HEK293 (cell line): ENCODE measurements at regions not wholly inside any gene's neighbourhood (a gene's known extent, or its start where the extent isn't known, plus 50 kb on each side); places are given as distances from the start of the nearest gene placed in this dataset.

Experiments used
- CTCF ChIA-PET: fragments of 350-600 bp; formaldehyde crosslinking; extraction: SDS; loops from one replicate; lab custom pipeline; 2021; ENCODE audit warnings: antibody characterized with exemption; lab: Yijun Ruan, JAX
- POLR2A ChIA-PET: fragments of 300-600 bp; formaldehyde crosslinking; extraction: SDS; loops from one replicate; lab custom pipeline; 2020; ENCODE audit warnings: antibody characterized with exemption, inconsistent platforms; lab: Yijun Ruan, JAX
- H3K27ac ChIP-seq: fragments of 200-500 bp; sonication (Bioruptor generic); 2 replicates; pipeline ENCODE4 v1.5.1; 2014; ENCODE audit warnings: low read depth, low read length, control low read depth, inconsistent platforms; ENCODE audit errors: extremely low read depth
- H3K36me3 ChIP-seq, 2 experiments: fragments of 200-500 bp in 1 of 2; sonication (Bioruptor generic) in 1 of 2; 1 replicate in 1 of 2; 2 replicates in 1 of 2; pipeline ENCODE4 v1.5.1; 2014 to 2017; ENCODE audit warnings: inconsistent platforms in 2 of 2, low read length in 2 of 2; ENCODE audit not compliant: control insufficient read depth in 2 of 2, insufficient read depth in 1 of 2
- H3K4me1 ChIP-seq: fragments of 200-500 bp; sonication (Bioruptor generic); 2 replicates; pipeline ENCODE4 v1.5.1; 2014; ENCODE audit warnings: mild to moderate bottlenecking, low read length, inconsistent platforms; ENCODE audit not compliant: control insufficient read depth, insufficient read depth
- H3K4me3 ChIP-seq: 2 replicates; pipeline ENCODE4 v1.5.1; 2011; ENCODE audit warnings: low read depth, mild to moderate bottlenecking, control low read depth, low read length, moderate library complexity
- H3K9me3 ChIP-seq: fragments of 200-500 bp; sonication (Bioruptor generic); 2 replicates; pipeline ENCODE4 v1.5.1; 2014; ENCODE audit warnings: low read depth, low read length, inconsistent platforms; ENCODE audit not compliant: control insufficient read depth, insufficient read depth
- ATF2 ChIP-seq: fragments of 450-650 bp; formaldehyde crosslinking; IDR thresholded peaks from 2 replicates; pipeline ENCODE4 v1.5.1; 2016; ENCODE audit warnings: missing biosample characterization, missing genetic modification characterization, low read depth
- GFI1B ChIP-seq: fragments of 450-650 bp; formaldehyde crosslinking; IDR thresholded peaks from 2 replicates; pipeline ENCODE4 v1.5.1; 2016; ENCODE audit warnings: missing biosample characterization, missing genetic modification characterization
- GLIS1 ChIP-seq: fragments of 450-650 bp; formaldehyde crosslinking; IDR thresholded peaks from 2 replicates; pipeline ENCODE4 v1.5.1; 2016; ENCODE audit warnings: missing biosample characterization, missing genetic modification characterization
- INSM2 ChIP-seq: fragments of 450-650 bp; formaldehyde crosslinking; IDR thresholded peaks from 2 replicates; pipeline ENCODE4 v1.5.1; 2016; ENCODE audit warnings: missing biosample characterization, missing genetic modification characterization
- KLF10 ChIP-seq: fragments of 450-650 bp; IDR thresholded peaks from 2 replicates; pipeline ENCODE4 v1.5.1; 2018; ENCODE audit warnings: missing biosample characterization, mild to moderate bottlenecking, missing genetic modification characterization
- REPIN1 ChIP-seq: fragments of 450-650 bp; formaldehyde crosslinking; IDR thresholded peaks from 2 replicates; pipeline ENCODE4 v1.5.1; 2017; ENCODE audit warnings: missing biosample characterization, missing genetic modification characterization, low read depth
- SALL2 ChIP-seq: fragments of 450-650 bp; formaldehyde crosslinking; IDR thresholded peaks from 2 replicates; pipeline ENCODE4 v1.5.0; 2017; ENCODE audit warnings: missing biosample characterization, mild to moderate bottlenecking, missing genetic modification characterization, borderline replicate concordance
- ZBTB17 ChIP-seq: fragments of 450-650 bp; formaldehyde crosslinking; IDR thresholded peaks from 2 replicates; pipeline ENCODE4 v1.5.1; 2016; ENCODE audit warnings: missing biosample characterization, missing genetic modification characterization
- ZBTB48 ChIP-seq: fragments of 450-650 bp; formaldehyde crosslinking; IDR thresholded peaks from 2 replicates; pipeline ENCODE4 v1.5.1; 2016; ENCODE audit warnings: missing biosample characterization, missing genetic modification characterization
- ZBTB49 ChIP-seq: fragments of 450-650 bp; formaldehyde crosslinking; IDR thresholded peaks from 2 replicates; pipeline ENCODE4 v1.5.1; 2016; ENCODE audit warnings: missing biosample characterization, missing genetic modification characterization, low read depth
- ZFHX2 ChIP-seq: fragments of 450-650 bp; formaldehyde crosslinking; conservative IDR thresholded peaks from 2 replicates; pipeline ENCODE4 v1.5.1; 2016; ENCODE audit warnings: missing biosample characterization, missing genetic modification characterization
- ZFP69B ChIP-seq: fragments of 450-650 bp; formaldehyde crosslinking; IDR thresholded peaks from 2 replicates; pipeline ENCODE4 v1.5.1; 2016; ENCODE audit warnings: missing biosample characterization, missing genetic modification characterization
- ZNF16 ChIP-seq: fragments of 450-650 bp; formaldehyde crosslinking; IDR thresholded peaks from 2 replicates; pipeline ENCODE4 v1.5.1; 2016; ENCODE audit warnings: low read depth, missing biosample characterization, missing genetic modification characterization
- ZNF174 ChIP-seq: fragments of 450-650 bp; formaldehyde crosslinking; IDR thresholded peaks from 2 replicates; pipeline ENCODE4 v1.5.0; 2017; ENCODE audit warnings: missing biosample characterization, mild to moderate bottlenecking, missing genetic modification characterization
- ZNF19 ChIP-seq: fragments of 450-650 bp; formaldehyde crosslinking; IDR thresholded peaks from 2 replicates; pipeline ENCODE4; 2016; ENCODE audit warnings: missing biosample characterization, missing genetic modification characterization, low read depth
- ZNF202 ChIP-seq: fragments of 450-650 bp; formaldehyde crosslinking; IDR thresholded peaks from 2 replicates; pipeline ENCODE4 v1.5.1; 2016; ENCODE audit warnings: missing biosample characterization, missing genetic modification characterization, borderline replicate concordance
- ZNF211 ChIP-seq: fragments of 450-650 bp; formaldehyde crosslinking; IDR thresholded peaks from 2 replicates; pipeline ENCODE4 v1.5.1; 2016; ENCODE audit warnings: low read depth, missing biosample characterization, missing genetic modification characterization
- ZNF223 ChIP-seq: fragments of 450-650 bp; formaldehyde crosslinking; IDR thresholded peaks from 2 replicates; pipeline ENCODE4 v1.5.1; 2016; ENCODE audit warnings: missing biosample characterization, missing genetic modification characterization
- ZNF366 ChIP-seq: fragments of 450-650 bp; formaldehyde crosslinking; conservative IDR thresholded peaks from 2 replicates; pipeline ENCODE4 v1.5.1; 2016; ENCODE audit warnings: missing biosample characterization, missing genetic modification characterization
- ZNF670 ChIP-seq: fragments of 450-650 bp; formaldehyde crosslinking; IDR thresholded peaks from 2 replicates; pipeline ENCODE4 v1.5.1; 2016; ENCODE audit warnings: missing biosample characterization, missing genetic modification characterization, low read depth
- ZNF677 ChIP-seq: fragments of 450-650 bp; IDR thresholded peaks from 2 replicates; pipeline ENCODE4 v1.5.0; 2018; ENCODE audit warnings: missing biosample characterization, mild to moderate bottlenecking, missing genetic modification characterization, moderate library complexity
- ZNF692 ChIP-seq: fragments of 450-650 bp; formaldehyde crosslinking; IDR thresholded peaks from 2 replicates; pipeline ENCODE4 v1.5.1; 2016; ENCODE audit warnings: missing biosample characterization, missing genetic modification characterization

GRCh38 chr18:76102626-76103025 is 392.4 kb downstream of the ZNF516 start:
- CTCF ChIA-PET: interaction anchor here (0.7 kb wide), 1 partner anchor 49 kb away, joined by 3 read pairs; no protein-coding TSS in a partner anchor
- no peaks in the 10 kb centered on the region for H3K36me3 ChIP-seq
- no peak overlapping the region for H3K4me3 ChIP-seq
- no peak overlapping the region for H3K27ac ChIP-seq
- no peaks in the 10 kb centered on the region for H3K9me3 ChIP-seq
- TF ChIP-seq GLIS1 (no peak), GFI1B (tag by site-specific recombination) (no peak), ZNF366 (tag by site-specific recombination) (no peak), ZFP69B (tag by site-specific recombination) (no peak), ZNF223 (tag by site-specific recombination) (no peak), ZNF211 (no peak), ATF2 (tag by site-specific recombination) (no peak), ZNF19 (no peak), ZNF174 (tag by site-specific recombination) (no peak), ZNF692 (no peak), ZNF670 (tag by site-specific recombination) (no peak), KLF10 (tag by site-specific recombination) (no peak), ZFHX2 (tag by site-specific recombination) (no peak), ZBTB49 (tag by site-specific recombination) (no peak)
- TF ChIP-seq, all 188 proteins: peak for 0
- POLR2A ChIA-PET: no interaction called here
- no peaks in the 10 kb centered on the region for H3K4me1 ChIP-seq

GRCh38 chr18:76102156-76102555 is 392.9 kb downstream of the ZNF516 start:
- CTCF ChIA-PET: interaction anchor here (0.7 kb wide), 1 partner anchor 49 kb away, joined by 3 read pairs; no protein-coding TSS in a partner anchor

More at GRCh38 chr18:76102156-76102555, 392.9 kb downstream of the ZNF516 start:
- Histone ChIP-seq H3K4me3 (no peak overlapping the region), H3K27ac (no peak overlapping the region), H3K9me3 (no peaks in the 10 kb centered on the region), H3K4me1 (no peaks in the 10 kb centered on the region), H3K36me3 (no peaks in the 10 kb centered on the region)
- POLR2A ChIA-PET: no interaction called here
- TF ChIP-seq SALL2 (no peak), ZNF202 (no peak), ZBTB48 (no peak), INSM2 (tag by site-specific recombination) (no peak), ZNF19 (no peak), REPIN1 (tag by site-specific recombination) (no peak), ZNF677 (no peak), ZNF16 (tag by site-specific recombination) (no peak), ZBTB17 (no peak)
